BJ (cell line): ENCODE measurements at regions not wholly inside any gene's neighbourhood (a gene's known extent, or its start where the extent isn't known, plus 50 kb on each side); places are given as distances from the start of the nearest gene placed in this dataset.

Experiments
- CTCF ChIA-PET: fragments of 350-600 bp; formaldehyde crosslinking; extraction: SDS; loops from one replicate; lab custom pipeline; 2021; ENCODE audit warnings: antibody characterized with exemption, inconsistent platforms; lab: Yijun Ruan, JAX
- POLR2A ChIA-PET: fragments of 300-600 bp; sonication (Branson Sonifier 250); formaldehyde crosslinking; extraction: SDS; loops from one replicate; lab custom pipeline; 2021; ENCODE audit warnings: antibody characterized with exemption; lab: Charles Lee
- DNase-seq: peaks from one replicate; pipeline ENCODE4 v3.0.0-alpha.2; 2011; ENCODE audit warnings: low read depth
- H3K27me3 ChIP-seq: 2 replicates; pipeline ENCODE4 v1.6.0; 2011; ENCODE audit warnings: low read length; ENCODE audit not compliant: control insufficient read depth, insufficient read depth
- H3K36me3 ChIP-seq: 2 replicates; pipeline ENCODE4 v1.5.1; 2011; ENCODE audit warnings: low read length; ENCODE audit not compliant: control insufficient read depth, insufficient read depth
- H3K4me3 ChIP-seq: 2 replicates; pipeline ENCODE4 v1.5.1; 2011; ENCODE audit warnings: low read depth, mild to moderate bottlenecking, control low read depth, low read length
- CTCF ChIP-seq: IDR thresholded peaks from 2 replicates; pipeline ENCODE4 v1.5.1; 2011; ENCODE audit warnings: low read depth, mild to moderate bottlenecking, control low read depth, inconsistent platforms, low read length, moderate library complexity; ENCODE audit not compliant: insufficient read depth

GRCh38 chr13:59534806-59535205 is 628.9 kb downstream of the DIAPH3 start:
- TF ChIP-seq CTCF, result no peak
- ChIA-PET POLR2A (no interaction called here), CTCF (interaction anchor here (1.3 kb wide), 1 partner anchor 8 kb away, joined by 3 read pairs; no protein-coding TSS in a partner anchor)
- no peak overlapping the region for H3K4me3 ChIP-seq
- no peaks in the 10 kb centered on the region; the same call in 1 of the 2 replicates for H3K27me3 ChIP-seq
- no peaks in the 10 kb centered on the region for H3K36me3 ChIP-seq
- no peak for DNase-seq

- no peak for DNase-seq
- Histone ChIP-seq H3K27me3 (no peaks in the 10 kb centered on the region; the same call in 1 of the 2 replicates), H3K4me3 (no peak overlapping the region), H3K36me3 (no peaks in the 10 kb centered on the region)
- TF ChIP-seq CTCF, result no peak
- ChIA-PET POLR2A (no interaction called here), CTCF (no interaction called here)
These were observed 626.2 kb downstream of the DIAPH3 start for GRCh38 chr13:59537500-59537899.

- H3K27me3 ChIP-seq, result no peaks in the 10 kb centered on the region; the same call in 1 of the 2 replicates
- no peak overlapping the region for H3K4me3 ChIP-seq
- no peak for DNase-seq
- TF ChIP-seq CTCF, result no peak
- CTCF ChIA-PET, result interaction anchor here (0.6 kb wide), 1 partner anchor 98 kb away, joined by 3 read pairs; no protein-coding TSS in a partner anchor
- H3K36me3 ChIP-seq, result no peaks in the 10 kb centered on the region
- POLR2A ChIA-PET, result no interaction called here
These were observed 625.2 kb downstream of the DIAPH3 start for GRCh38 chr13:59538512-59538911.

GRCh38 chr13:59542303-59542702 is 621.4 kb downstream of the DIAPH3 start:
- Histone ChIP-seq H3K36me3 (no peaks in the 10 kb centered on the region), H3K27me3 (no peaks in the 10 kb centered on the region; the same call in 1 of the 2 replicates), H3K4me3 (no peak overlapping the region)
- no peak for DNase-seq
- no peak for TF ChIP-seq CTCF
- ChIA-PET CTCF (interaction anchor here (1.2 kb wide), 1 partner anchor 8 kb away, joined by 3 read pairs; no protein-coding TSS in a partner anchor), POLR2A (no interaction called here)

GRCh38 chr13:59543418-59543817 is 620.3 kb downstream of the DIAPH3 start:
- Histone ChIP-seq H3K36me3 (no peaks in the 10 kb centered on the region), H3K4me3 (no peak overlapping the region), H3K27me3 (no peaks in the 10 kb centered on the region)
- TF ChIP-seq CTCF, result no peak
- POLR2A ChIA-PET, result no interaction called here
- CTCF ChIA-PET, result no interaction called here
- DNase-seq, result no peak
